ENCODE measurements at regions not wholly inside any gene's neighbourhood (a gene's known extent, or its start where the extent isn't known, plus 50 kb on each side); places are given as distances from the start of the nearest gene placed in this dataset.

GRCh38 chr9:97160255-97160654 is 121.3 kb upstream of the CTSV start:
- TF ChIP-seq POLR2A (IDR thresholded peaks at IDR 0.05) = no peak
- TF ChIP-seq, protein P1, sequence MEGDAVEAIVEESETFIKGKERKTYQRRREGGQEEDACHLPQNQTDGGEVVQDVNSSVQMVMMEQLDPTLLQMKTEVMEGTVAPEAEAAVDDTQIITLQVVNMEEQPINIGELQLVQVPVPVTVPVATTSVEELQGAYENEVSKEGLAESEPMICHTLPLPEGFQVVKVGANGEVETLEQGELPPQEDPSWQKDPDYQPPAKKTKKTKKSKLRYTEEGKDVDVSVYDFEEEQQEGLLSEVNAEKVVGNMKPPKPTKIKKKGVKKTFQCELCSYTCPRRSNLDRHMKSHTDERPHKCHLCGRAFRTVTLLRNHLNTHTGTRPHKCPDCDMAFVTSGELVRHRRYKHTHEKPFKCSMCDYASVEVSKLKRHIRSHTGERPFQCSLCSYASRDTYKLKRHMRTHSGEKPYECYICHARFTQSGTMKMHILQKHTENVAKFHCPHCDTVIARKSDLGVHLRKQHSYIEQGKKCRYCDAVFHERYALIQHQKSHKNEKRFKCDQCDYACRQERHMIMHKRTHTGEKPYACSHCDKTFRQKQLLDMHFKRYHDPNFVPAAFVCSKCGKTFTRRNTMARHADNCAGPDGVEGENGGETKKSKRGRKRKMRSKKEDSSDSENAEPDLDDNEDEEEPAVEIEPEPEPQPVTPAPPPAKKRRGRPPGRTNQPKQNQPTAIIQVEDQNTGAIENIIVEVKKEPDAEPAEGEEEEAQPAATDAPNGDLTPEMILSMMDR (IDR thresholded peaks at IDR 0.05) = no peak
